Colon (tissue), 2 donors: ENCODE measurements at regions not wholly inside any gene's neighbourhood (a gene's known extent, or its start where the extent isn't known, plus 50 kb on each side); places are given as distances from the start of the nearest gene placed in this dataset.
"Not testable (repeated sequence)": the region's sequence is repeated elsewhere in the genome, so short reads cannot be mapped to it uniquely, and the experiment has no call there.

Source experiments
- FAIRE-seq: peaks from 2 replicates; lab custom pipeline; 2012; peaks lifted over from hg19 to GRCh38; lab: Jason Lieb, UNC
- donor health status: control.
- donor health status: control.

GRCh38 chr7:22066522-22066921, 120.8 kb upstream of the CDCA7L start:
- no peak for FAIRE-seq

- FAIRE-seq: no peak
Measured at GRCh38 chr7:22064816-22065215, 119.1 kb upstream of the CDCA7L start.

GRCh38 chr7:22061775-22062174, 116.1 kb upstream of the CDCA7L start:
- no peak for FAIRE-seq

GRCh38 chr7:22060863-22061262, 115.2 kb upstream of the CDCA7L start:
- no peak for FAIRE-seq

GRCh38 chr7:22060197-22060596, 114.5 kb upstream of the CDCA7L start:
- FAIRE-seq: no peak

- FAIRE-seq: no peak
Measured at GRCh38 chr7:22055226-22055625, 109.5 kb upstream of the CDCA7L start.

- no peak for FAIRE-seq
Measured at GRCh38 chr7:22052674-22053365, 107.1 kb upstream of the CDCA7L start.

GRCh38 chr7:22051886-22052673, 106.4 kb upstream of the CDCA7L start:
- FAIRE-seq: no peak

- FAIRE-seq: no peak
Measured at GRCh38 chr7:22049766-22050500, 104.2 kb upstream of the CDCA7L start.

GRCh38 chr7:22043367-22043766, 97.7 kb upstream of the CDCA7L start:
- FAIRE-seq: no peak

- no peak for FAIRE-seq
Measured at GRCh38 chr7:22040923-22041595, 95.4 kb upstream of the CDCA7L start.

- no peak for FAIRE-seq
Measured at GRCh38 chr7:22039670-22040069, 94.0 kb upstream of the CDCA7L start.

- not testable (repeated sequence) for FAIRE-seq
Measured at GRCh38 chr7:22032356-22032755, 86.7 kb upstream of the CDCA7L start.

- not testable (repeated sequence) for FAIRE-seq
Measured at GRCh38 chr7:22028656-22029055, 83.0 kb upstream of the CDCA7L start.

- no peak for FAIRE-seq
Measured at GRCh38 chr7:22027475-22027874, 81.8 kb upstream of the CDCA7L start.

- FAIRE-seq: no peak
Measured at GRCh38 chr7:22025983-22026382, 80.3 kb upstream of the CDCA7L start.

- FAIRE-seq: peak; percentile 97
Measured at GRCh38 chr7:22025075-22025474, 79.4 kb upstream of the CDCA7L start.

GRCh38 chr7:22019931-22020330, 74.2 kb upstream of the CDCA7L start:
- no peak for FAIRE-seq

- no peak for FAIRE-seq
Measured at GRCh38 chr7:22016507-22016906, 70.8 kb upstream of the CDCA7L start.

GRCh38 chr7:22013711-22014110, 68.0 kb upstream of the CDCA7L start:
- FAIRE-seq: no peak

- FAIRE-seq: no peak
Measured at GRCh38 chr7:22008683-22009082, 63.0 kb upstream of the CDCA7L start.

- FAIRE-seq: no peak
Measured at GRCh38 chr7:22008087-22008486, 62.4 kb upstream of the CDCA7L start.
